Fibroblast of lung (primary cell): ENCODE measurements at regions not wholly inside any gene's neighbourhood (a gene's known extent, or its start where the extent isn't known, plus 50 kb on each side); places are given as distances from the start of the nearest gene placed in this dataset.

ENCODE experiments used
- DNase-seq, 2 donors: peaks; one replicate each; pipeline versions ENCODE4 v3.0.0 to v3.0.0-alpha.2; 2010; ENCODE audit warnings: low read depth in 2 of 2
- H2AFZ ChIP-seq: 2 replicates; pipeline ENCODE4 v1.5.1; 2012; ENCODE audit warnings: low read length, control low read depth, inconsistent platforms
- H3K27ac ChIP-seq: 2 replicates; pipeline ENCODE4 v1.5.1; 2011; ENCODE audit warnings: low read length, control low read depth; ENCODE audit not compliant: insufficient read depth
- H3K27me3 ChIP-seq: 2 replicates; pipeline ENCODE4 v1.5.1; 2011; ENCODE audit warnings: mild to moderate bottlenecking, low read length; ENCODE audit not compliant: control insufficient read depth, insufficient read depth
- H3K36me3 ChIP-seq: 2 replicates; pipeline ENCODE4 v1.5.1; 2011; ENCODE audit warnings: low read length; ENCODE audit not compliant: control insufficient read depth, insufficient read depth
- H3K4me1 ChIP-seq: 2 replicates; pipeline ENCODE4 v1.5.1; 2011; ENCODE audit warnings: low read length; ENCODE audit not compliant: control insufficient read depth, insufficient read depth; ENCODE audit errors: extremely low read depth
- H3K4me2 ChIP-seq: 2 replicates; pipeline ENCODE4 v1.5.1; 2011; ENCODE audit warnings: low read length, control low read depth; ENCODE audit not compliant: insufficient read depth; ENCODE audit errors: extremely low read depth
- H3K4me3 ChIP-seq, 4 experiments: fragments of 200-600 bp in 1 of 4; sonication (generic) in 1 of 4; replicated peaks in 1 of 4; 2 replicates each; pipeline ENCODE4 v1.5.1; 2011 to 2016; ENCODE audit warnings: low read length in 4 of 4, low read depth in 3 of 4, mild to moderate bottlenecking in 3 of 4, control low read depth in 2 of 4, inconsistent platforms in 1 of 4, mixed read lengths in 1 of 4; ENCODE audit not compliant: insufficient read depth in 1 of 4; ENCODE audit errors: control extremely low read depth in 1 of 4
- H3K79me2 ChIP-seq: 2 replicates; pipeline ENCODE4 v1.5.1; 2012; ENCODE audit warnings: mild to moderate bottlenecking, low read length, inconsistent platforms; ENCODE audit not compliant: control insufficient read depth, insufficient read depth
- H3K9ac ChIP-seq: 2 replicates; pipeline ENCODE4 v1.5.1; 2011; ENCODE audit warnings: mild to moderate bottlenecking, low read length, control low read depth; ENCODE audit not compliant: insufficient read depth
- H3K9me3 ChIP-seq: 2 replicates; pipeline ENCODE4 v1.5.1; 2012; ENCODE audit warnings: low read depth, low read length; ENCODE audit not compliant: control insufficient read depth, insufficient read depth
- H4K20me1 ChIP-seq: 2 replicates; pipeline ENCODE4 v1.5.1; 2011; ENCODE audit warnings: low read length; ENCODE audit not compliant: control insufficient read depth, insufficient read depth; ENCODE audit errors: extremely low read depth
- EZH2 ChIP-seq: IDR thresholded peaks from 2 replicates; pipeline ENCODE4 v1.5.1; 2012; ENCODE audit warnings: low read length, control low read depth, mild to moderate bottlenecking; ENCODE audit errors: missing control alignments
- TF ChIP-seq, protein P1 (sequence below), 2 donors: IDR thresholded peaks in 1 of 2; conservative IDR thresholded peaks in 1 of 2; 1 replicate in 1 of 2; 2 replicates in 1 of 2; pipeline ENCODE4 v1.5.1; 2011 to 2012; ENCODE audit warnings: low read length in 2 of 2, control low read depth in 1 of 2, inconsistent platforms in 1 of 2, low read depth in 1 of 2, mild to moderate bottlenecking in 1 of 2

DNA sequence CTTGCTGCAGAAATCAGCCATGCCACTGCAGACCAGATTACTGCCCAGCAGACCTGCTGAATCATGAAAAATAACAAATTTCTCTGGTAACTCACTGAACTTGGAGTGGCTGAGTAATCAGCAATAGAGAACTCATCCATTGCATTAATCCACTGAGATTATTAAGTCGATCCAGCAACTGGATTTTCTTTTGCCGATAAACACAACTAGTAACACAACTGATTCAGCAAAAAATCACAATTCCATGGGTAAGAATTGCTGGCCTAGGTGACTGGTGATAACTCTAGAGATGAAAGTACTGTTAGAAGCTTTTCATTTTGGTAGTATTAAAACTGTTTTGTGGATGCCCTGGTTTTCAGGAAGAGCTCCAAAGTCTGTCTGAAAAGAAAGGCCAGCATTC is 214.5 kb downstream of the ETV1 start:
- no peak for TF ChIP-seq EZH2
- TF ChIP-seq, protein P1, sequence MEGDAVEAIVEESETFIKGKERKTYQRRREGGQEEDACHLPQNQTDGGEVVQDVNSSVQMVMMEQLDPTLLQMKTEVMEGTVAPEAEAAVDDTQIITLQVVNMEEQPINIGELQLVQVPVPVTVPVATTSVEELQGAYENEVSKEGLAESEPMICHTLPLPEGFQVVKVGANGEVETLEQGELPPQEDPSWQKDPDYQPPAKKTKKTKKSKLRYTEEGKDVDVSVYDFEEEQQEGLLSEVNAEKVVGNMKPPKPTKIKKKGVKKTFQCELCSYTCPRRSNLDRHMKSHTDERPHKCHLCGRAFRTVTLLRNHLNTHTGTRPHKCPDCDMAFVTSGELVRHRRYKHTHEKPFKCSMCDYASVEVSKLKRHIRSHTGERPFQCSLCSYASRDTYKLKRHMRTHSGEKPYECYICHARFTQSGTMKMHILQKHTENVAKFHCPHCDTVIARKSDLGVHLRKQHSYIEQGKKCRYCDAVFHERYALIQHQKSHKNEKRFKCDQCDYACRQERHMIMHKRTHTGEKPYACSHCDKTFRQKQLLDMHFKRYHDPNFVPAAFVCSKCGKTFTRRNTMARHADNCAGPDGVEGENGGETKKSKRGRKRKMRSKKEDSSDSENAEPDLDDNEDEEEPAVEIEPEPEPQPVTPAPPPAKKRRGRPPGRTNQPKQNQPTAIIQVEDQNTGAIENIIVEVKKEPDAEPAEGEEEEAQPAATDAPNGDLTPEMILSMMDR (conservative IDR thresholded peaks at IDR 0.05 in 1 of 2, IDR thresholded peaks at IDR 0.05 in 1 of 2; ENCODE audit: low read depth in 1 of 2, low read length in 2 of 2), result no peak
- Histone ChIP-seq H3K36me3 (no peaks in the 10 kb centered on the region), H3K4me1 (no peaks in the 10 kb centered on the region), H3K79me2 (no peaks in the 10 kb centered on the region), H4K20me1 (no peaks in the 10 kb centered on the region), H3K9ac (no peak overlapping the region), H3K4me3 (no peak overlapping the region), H3K27me3 (no peaks in the 10 kb centered on the region), H3K4me2 (no peak overlapping the region), H3K9me3 (no peaks in the 10 kb centered on the region), H2AFZ (no peak overlapping the region), H3K27ac (no peak overlapping the region)
- DNase-seq, result peak in 1 of 2 donors; percentile 50

GRCh38 chr7:13777242-13777641 is 212.2 kb downstream of the ETV1 start:
- H3K9me3 ChIP-seq, result no peaks in the 10 kb centered on the region
- H4K20me1 ChIP-seq, result no peaks in the 10 kb centered on the region
- H3K4me1 ChIP-seq, result no peaks in the 10 kb centered on the region
- no peaks in the 10 kb centered on the region for H3K27me3 ChIP-seq
- H3K4me3 ChIP-seq, result no peak overlapping the region
- H3K79me2 ChIP-seq, result no peaks in the 10 kb centered on the region
- no peak for TF ChIP-seq EZH2
- TF ChIP-seq, protein P1 (conservative IDR thresholded peaks at IDR 0.05 in 1 of 2, IDR thresholded peaks at IDR 0.05 in 1 of 2; ENCODE audit: low read depth in 1 of 2, low read length in 2 of 2), result no peak
- no peaks in the 10 kb centered on the region for H3K36me3 ChIP-seq
- H3K27ac ChIP-seq, result no peak overlapping the region
- no peak overlapping the region for H3K4me2 ChIP-seq
- H3K9ac ChIP-seq, result no peak overlapping the region
- no peak overlapping the region for H2AFZ ChIP-seq
- no peak for DNase-seq

GRCh38 chr7:13778967-13779366 is 210.5 kb downstream of the ETV1 start:
- TF ChIP-seq, protein P1 (conservative IDR thresholded peaks at IDR 0.05 in 1 of 2, IDR thresholded peaks at IDR 0.05 in 1 of 2; ENCODE audit: low read depth in 1 of 2, low read length in 2 of 2), result no peak
- TF ChIP-seq EZH2, result no peak
- H3K27ac ChIP-seq, result no peak overlapping the region
- DNase-seq, result peak; percentile 21 to 69
- no peaks in the 10 kb centered on the region for H4K20me1 ChIP-seq
- no peak overlapping the region for H2AFZ ChIP-seq
- no peaks in the 10 kb centered on the region for H3K36me3 ChIP-seq
- no peaks in the 10 kb centered on the region for H3K79me2 ChIP-seq
- no peak overlapping the region for H3K4me3 ChIP-seq
- no peaks in the 10 kb centered on the region for H3K4me1 ChIP-seq
- H3K9me3 ChIP-seq, result no peaks in the 10 kb centered on the region
- H3K27me3 ChIP-seq, result no peaks in the 10 kb centered on the region
- no peak overlapping the region for H3K4me2 ChIP-seq
- H3K9ac ChIP-seq, result no peak overlapping the region
